ENCODE measurements at regions not wholly inside any gene's neighbourhood (a gene's known extent, or its start where the extent isn't known, plus 50 kb on each side); places are given as distances from the start of the nearest gene placed in this dataset.

DNA sequence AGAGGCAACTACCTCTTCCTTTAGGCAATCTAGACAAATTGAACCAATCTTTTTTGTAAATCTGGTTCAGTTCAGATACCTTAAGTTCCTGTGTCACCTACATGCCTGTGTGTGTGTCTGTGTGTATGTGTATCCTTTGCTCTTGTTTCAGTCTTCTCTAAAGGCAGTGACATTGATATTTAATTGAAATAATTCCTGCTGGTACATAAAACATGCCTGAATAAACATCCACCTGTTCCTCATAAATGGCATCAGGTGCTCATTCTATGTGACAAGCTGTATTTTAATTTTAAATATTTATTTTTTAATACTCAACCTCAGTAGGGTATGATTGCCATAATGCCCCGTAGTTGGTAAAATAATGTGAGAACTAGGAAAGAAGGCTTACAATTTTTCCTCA lies 1606.4 kb upstream of the PRR20A start:
- ChIA-PET CTCF (no interaction called here), POLR2A (ENCODE audit: low non-redundant PET) (no interaction called here)
- DNase-seq (ENCODE audit: low spot score), result no peak
- Histone ChIP-seq H3K4me3 (ENCODE audit: low read depth, low read length, poor library complexity, severe bottlenecking) (no peak overlapping the region), H3K27ac (ENCODE audit: low read depth, low read length, poor library complexity, severe bottlenecking) (no peak overlapping the region), H3K36me3 (ENCODE audit: insufficient read depth, low read length, poor library complexity, severe bottlenecking) (no peaks in the 10 kb centered on the region), H3K9me3 (ENCODE audit: low read depth, low read length, poor library complexity, severe bottlenecking) (peaks cover 6% of the 10 kb centered on the region), H3K27me3 (replicated peaks; ENCODE audit: insufficient read depth, low read depth, low read length, poor library complexity) (no peaks in the 10 kb centered on the region), H3K4me1 (ENCODE audit: insufficient read depth, low read length, poor library complexity, severe bottlenecking) (no peaks in the 10 kb centered on the region)
- intact Hi-C loops (cut with micrococcal nuclease; ENCODE audit: unreplicated experiment), result no loop called here
- no peak for TF ChIP-seq EZH2 (IDR thresholded peaks at IDR 0.05; ENCODE audit: borderline replicate concordance, low read depth, low read length, poor library complexity, severe bottlenecking)
- TF ChIP-seq, protein P1, sequence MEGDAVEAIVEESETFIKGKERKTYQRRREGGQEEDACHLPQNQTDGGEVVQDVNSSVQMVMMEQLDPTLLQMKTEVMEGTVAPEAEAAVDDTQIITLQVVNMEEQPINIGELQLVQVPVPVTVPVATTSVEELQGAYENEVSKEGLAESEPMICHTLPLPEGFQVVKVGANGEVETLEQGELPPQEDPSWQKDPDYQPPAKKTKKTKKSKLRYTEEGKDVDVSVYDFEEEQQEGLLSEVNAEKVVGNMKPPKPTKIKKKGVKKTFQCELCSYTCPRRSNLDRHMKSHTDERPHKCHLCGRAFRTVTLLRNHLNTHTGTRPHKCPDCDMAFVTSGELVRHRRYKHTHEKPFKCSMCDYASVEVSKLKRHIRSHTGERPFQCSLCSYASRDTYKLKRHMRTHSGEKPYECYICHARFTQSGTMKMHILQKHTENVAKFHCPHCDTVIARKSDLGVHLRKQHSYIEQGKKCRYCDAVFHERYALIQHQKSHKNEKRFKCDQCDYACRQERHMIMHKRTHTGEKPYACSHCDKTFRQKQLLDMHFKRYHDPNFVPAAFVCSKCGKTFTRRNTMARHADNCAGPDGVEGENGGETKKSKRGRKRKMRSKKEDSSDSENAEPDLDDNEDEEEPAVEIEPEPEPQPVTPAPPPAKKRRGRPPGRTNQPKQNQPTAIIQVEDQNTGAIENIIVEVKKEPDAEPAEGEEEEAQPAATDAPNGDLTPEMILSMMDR (conservative IDR thresholded peaks at IDR 0.05; ENCODE audit: low read depth, low read length), result no peak
- BruUV-seq (replicated peaks), result no TSS peak

DNA sequence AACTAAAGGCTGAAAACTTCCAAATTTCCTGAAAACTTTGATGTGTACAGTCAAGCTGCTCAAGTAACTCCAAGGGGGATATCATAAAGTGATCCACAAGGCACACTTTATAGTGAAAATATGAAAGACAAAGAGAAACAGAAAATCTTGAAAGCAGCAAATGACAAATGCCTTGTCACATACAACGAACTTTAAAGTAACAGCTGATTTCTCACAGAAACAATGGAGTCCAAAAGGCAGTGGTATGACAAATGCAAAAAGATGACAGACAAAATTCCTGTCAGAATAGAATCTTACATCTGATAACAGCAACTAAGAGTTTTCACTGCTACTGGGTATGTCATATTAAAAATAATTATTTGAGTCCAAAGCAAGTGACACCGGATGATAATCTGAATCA lies 1602.3 kb upstream of the PRR20A start:
- no peak for DNase-seq (ENCODE audit: low spot score)
- Histone ChIP-seq H3K4me1 (ENCODE audit: insufficient read depth, low read length, poor library complexity, severe bottlenecking) (no peaks in the 10 kb centered on the region), H3K4me3 (ENCODE audit: low read depth, low read length, poor library complexity, severe bottlenecking) (no peak overlapping the region), H3K27me3 (replicated peaks; ENCODE audit: insufficient read depth, low read depth, low read length, poor library complexity) (no peaks in the 10 kb centered on the region), H3K9me3 (ENCODE audit: low read depth, low read length, poor library complexity, severe bottlenecking) (peaks cover 6% of the 10 kb centered on the region), H3K36me3 (ENCODE audit: insufficient read depth, low read length, poor library complexity, severe bottlenecking) (no peaks in the 10 kb centered on the region), H3K27ac (ENCODE audit: low read depth, low read length, poor library complexity, severe bottlenecking) (no peak overlapping the region)
- TF ChIP-seq, protein P1 (conservative IDR thresholded peaks at IDR 0.05; ENCODE audit: low read depth, low read length), result no peak
- TF ChIP-seq EZH2 (IDR thresholded peaks at IDR 0.05; ENCODE audit: borderline replicate concordance, low read depth, low read length, poor library complexity, severe bottlenecking), result no peak
- CTCF ChIA-PET, result no interaction called here
- POLR2A ChIA-PET (ENCODE audit: low non-redundant PET), result no interaction called here
- intact Hi-C loops (cut with micrococcal nuclease; ENCODE audit: unreplicated experiment), result no loop called here
- BruUV-seq (replicated peaks), result no TSS peak

DNA sequence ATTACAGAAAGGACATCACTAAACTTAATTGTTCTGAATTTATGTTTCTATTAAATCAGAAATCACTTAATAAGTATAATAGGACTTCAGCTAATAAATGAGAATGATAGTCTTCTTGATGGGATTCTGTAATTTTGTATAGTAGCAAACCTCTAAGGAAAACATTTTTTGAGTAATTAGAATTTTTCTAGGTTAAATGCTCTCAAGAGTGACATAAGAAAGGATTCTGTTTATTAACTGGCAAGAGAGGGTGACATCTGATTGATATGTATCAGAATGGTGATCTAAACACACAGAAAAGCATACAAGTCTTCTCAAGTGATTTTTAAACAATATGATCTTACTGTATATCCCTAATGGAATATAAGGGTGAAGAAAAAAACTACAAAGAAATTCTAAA lies 1597.7 kb upstream of the PRR20A start:
- no peaks in the 10 kb centered on the region for H3K27me3 ChIP-seq (replicated peaks; ENCODE audit: insufficient read depth, low read depth, low read length, poor library complexity)
- no peak overlapping the region for H3K4me3 ChIP-seq (ENCODE audit: low read depth, low read length, poor library complexity, severe bottlenecking)
- ChIA-PET CTCF (no interaction called here), POLR2A (ENCODE audit: low non-redundant PET) (no interaction called here)
- no peak overlapping the region for H3K27ac ChIP-seq (ENCODE audit: low read depth, low read length, poor library complexity, severe bottlenecking)
- no TSS peak for BruUV-seq (replicated peaks)
- H3K4me1 ChIP-seq (ENCODE audit: insufficient read depth, low read length, poor library complexity, severe bottlenecking), result no peaks in the 10 kb centered on the region
- intact Hi-C loops (cut with micrococcal nuclease; ENCODE audit: unreplicated experiment), result no loop called here
- DNase-seq (ENCODE audit: low spot score), result no peak
- peaks cover under 1% of the 10 kb centered on the region for H3K9me3 ChIP-seq (ENCODE audit: low read depth, low read length, poor library complexity, severe bottlenecking)
- H3K36me3 ChIP-seq (ENCODE audit: insufficient read depth, low read length, poor library complexity, severe bottlenecking), result no peaks in the 10 kb centered on the region
- TF ChIP-seq, protein P1 (conservative IDR thresholded peaks at IDR 0.05; ENCODE audit: low read depth, low read length), result no peak
- no peak for TF ChIP-seq EZH2 (IDR thresholded peaks at IDR 0.05; ENCODE audit: borderline replicate concordance, low read depth, low read length, poor library complexity, severe bottlenecking)
